ENCODE measurements at regions not wholly inside any gene's neighbourhood (a gene's known extent, or its start where the extent isn't known, plus 50 kb on each side); places are given as distances from the start of the nearest gene placed in this dataset.

DNA sequence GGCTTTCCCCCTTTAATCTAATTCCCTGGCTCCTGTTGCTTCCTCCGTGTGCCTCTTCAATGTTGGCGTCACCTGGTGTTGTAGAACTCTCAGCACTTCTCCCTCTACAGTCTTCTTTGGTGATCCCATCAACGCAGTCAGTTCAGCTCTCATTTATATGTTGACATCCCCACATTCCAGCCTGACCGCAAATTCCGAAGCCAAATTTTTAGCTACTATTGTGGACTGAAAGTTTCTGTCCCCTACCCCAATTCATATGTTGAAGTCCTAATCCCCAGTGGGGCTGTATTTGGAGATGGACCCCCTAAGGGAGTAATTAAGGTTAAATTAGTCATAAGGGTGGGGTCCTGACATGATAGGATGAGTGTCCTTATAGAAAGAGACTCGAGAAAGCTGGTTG is 210.6 kb upstream of the ADAMTSL1 start:
- TF ChIP-seq POLR2A (IDR thresholded peaks at IDR 0.05): no peak
- TF ChIP-seq, protein P1, sequence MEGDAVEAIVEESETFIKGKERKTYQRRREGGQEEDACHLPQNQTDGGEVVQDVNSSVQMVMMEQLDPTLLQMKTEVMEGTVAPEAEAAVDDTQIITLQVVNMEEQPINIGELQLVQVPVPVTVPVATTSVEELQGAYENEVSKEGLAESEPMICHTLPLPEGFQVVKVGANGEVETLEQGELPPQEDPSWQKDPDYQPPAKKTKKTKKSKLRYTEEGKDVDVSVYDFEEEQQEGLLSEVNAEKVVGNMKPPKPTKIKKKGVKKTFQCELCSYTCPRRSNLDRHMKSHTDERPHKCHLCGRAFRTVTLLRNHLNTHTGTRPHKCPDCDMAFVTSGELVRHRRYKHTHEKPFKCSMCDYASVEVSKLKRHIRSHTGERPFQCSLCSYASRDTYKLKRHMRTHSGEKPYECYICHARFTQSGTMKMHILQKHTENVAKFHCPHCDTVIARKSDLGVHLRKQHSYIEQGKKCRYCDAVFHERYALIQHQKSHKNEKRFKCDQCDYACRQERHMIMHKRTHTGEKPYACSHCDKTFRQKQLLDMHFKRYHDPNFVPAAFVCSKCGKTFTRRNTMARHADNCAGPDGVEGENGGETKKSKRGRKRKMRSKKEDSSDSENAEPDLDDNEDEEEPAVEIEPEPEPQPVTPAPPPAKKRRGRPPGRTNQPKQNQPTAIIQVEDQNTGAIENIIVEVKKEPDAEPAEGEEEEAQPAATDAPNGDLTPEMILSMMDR (IDR thresholded peaks at IDR 0.05): no peak

Measured in uterus (tissue), 2 donors.